Upper lobe of left lung (tissue), 6 donors: ENCODE measurements at regions not wholly inside any gene's neighbourhood (a gene's known extent, or its start where the extent isn't known, plus 50 kb on each side); places are given as distances from the start of the nearest gene placed in this dataset.

Experiments used
- ATAC-seq, 2 donors: fragments of 200-7000 bp; cut with Tn5 transposase; one replicate each; pipeline ENCODE4 v1.9.1; 2022; ENCODE audit warnings: mild to moderate bottlenecking in 2 of 2, moderate library complexity in 2 of 2; ENCODE audit not compliant: low FRiP score in 2 of 2
- DNase-seq, 2 donors: peaks; one replicate each; pipeline ENCODE4 v3.0.0-alpha.2; 2019 to 2020
- H3K27ac ChIP-seq, 4 donors: fragments of 200-600 bp; sonication (generic); one replicate each; pipeline ENCODE4 v1.5.1; 2016 to 2019
- H3K27me3 ChIP-seq, 4 donors: fragments of 200-600 bp; sonication (generic); one replicate each; pipeline ENCODE4 v1.5.1; 2017 to 2019
- H3K36me3 ChIP-seq, 4 donors: fragments of 200-600 bp; sonication (generic); one replicate each; pipeline ENCODE4 v1.5.1; 2016 to 2019
- H3K4me1 ChIP-seq, 4 donors: fragments of 200-600 bp; sonication (generic); one replicate each; pipeline ENCODE4 v1.5.1; 2018 to 2019
- H3K4me3 ChIP-seq, 4 donors: fragments of 200-600 bp; sonication (generic); one replicate each; pipeline ENCODE4 v1.5.1; 2017 to 2019; ENCODE audit warnings: mild to moderate bottlenecking in 2 of 4, moderate library complexity in 1 of 4
- H3K9me3 ChIP-seq, 4 donors: fragments of 200-600 bp; sonication (generic); one replicate each; pipeline ENCODE4 v1.5.1; 2018 to 2019
- CTCF ChIP-seq, 6 experiments: fragments of 450-650 bp in 4 of 6; fragments of 200-600 bp in 2 of 6; sonication (generic) in 2 of 6; IDR thresholded peaks; one replicate each; pipeline ENCODE4 v1.5.1; 2016 to 2019; ENCODE audit warnings: antibody characterized with exemption in 6 of 6
- EP300 ChIP-seq, 4 donors: sonication (generic); formaldehyde crosslinking; IDR thresholded peaks; one replicate each; pipeline ENCODE4 v1.5.1; 2017; ENCODE audit warnings: antibody characterized with exemption in 4 of 4, control low read depth in 2 of 4
- POLR2A ChIP-seq, 4 donors: fragments of 450-650 bp; IDR thresholded peaks; one replicate each; pipeline ENCODE4 v1.5.1; 2016 to 2017; ENCODE audit warnings: antibody characterized with exemption in 4 of 4, mild to moderate bottlenecking in 2 of 4
- POLR2AphosphoS5 ChIP-seq, 2 donors: sonication (generic); formaldehyde crosslinking; IDR thresholded peaks; one replicate each; pipeline ENCODE4 v1.5.1; 2017; ENCODE audit warnings: antibody characterized with exemption in 2 of 2
- WGBS, 2 donors: methylation state at CpG; one replicate each; pipeline ENCODE4 v1.1.5; 2017 to 2018; 5-methylcytosine and 5-hydroxymethylcytosine counted together
- donor health status: DM: no; HTN: no; CAD: no; lungs with moderate emphysema.
- donor health status: DM: no; HTN: yes; CAD: no; lungs with severe emphysema.

- H3K9me3 ChIP-seq = no peaks in the 10 kb centered on the region
- H3K27ac ChIP-seq = no peak overlapping the region
- DNase-seq = no peak
- no peaks in the 10 kb centered on the region for H3K27me3 ChIP-seq
- WGBS, 2 donors = 45 to 51% methylated on average over 4 of the region's 4 CpGs
- H3K4me3 ChIP-seq = no peak overlapping the region
- H3K36me3 ChIP-seq = no peaks in the 10 kb centered on the region
- ATAC-seq = no peak
- TF ChIP-seq CTCF (IDR thresholded peaks at IDR 0.05) (no peak), EP300 (IDR thresholded peaks at IDR 0.05) (no peak), POLR2A (IDR thresholded peaks at IDR 0.05) (no peak), POLR2AphosphoS5 (IDR thresholded peaks at IDR 0.05) (no peak)
- no peaks in the 10 kb centered on the region for H3K4me1 ChIP-seq
Measured at GRCh38 chr4:164424846-164425245, 329.1 kb upstream of the SMIM31 start.

DNA sequence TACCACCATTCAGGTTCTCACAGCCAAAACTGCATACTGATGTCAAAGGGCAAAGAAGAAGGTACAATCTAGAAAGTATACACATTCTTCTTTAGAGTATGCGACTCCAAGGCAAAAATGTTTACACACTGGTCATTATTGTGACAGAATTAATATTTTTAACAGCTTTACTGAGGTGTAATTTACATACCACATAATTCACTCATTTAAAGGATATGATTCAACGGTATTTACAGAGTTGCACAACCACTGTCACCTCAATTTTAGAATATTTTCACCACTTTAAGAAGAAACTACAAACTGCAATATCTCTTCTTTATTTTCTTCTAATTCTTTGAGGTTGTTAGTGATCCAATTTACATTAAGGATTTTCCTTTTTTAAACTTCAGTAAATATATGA is 325.4 kb upstream of the SMIM31 start:
- TF ChIP-seq POLR2AphosphoS5 (IDR thresholded peaks at IDR 0.05) (no peak), POLR2A (IDR thresholded peaks at IDR 0.05) (no peak), EP300 (IDR thresholded peaks at IDR 0.05) (no peak), CTCF (IDR thresholded peaks at IDR 0.05) (no peak)
- DNase-seq (no peak), ATAC-seq (no peak)
- Histone ChIP-seq H3K27ac (no peak overlapping the region), H3K4me3 (no peak overlapping the region), H3K4me1 (no peaks in the 10 kb centered on the region), H3K27me3 (no peaks in the 10 kb centered on the region), H3K36me3 (no peaks in the 10 kb centered on the region), H3K9me3 (no peaks in the 10 kb centered on the region)
- WGBS, 2 donors = 68 to 80% methylated on average over 2 of the region's 2 CpGs

DNA sequence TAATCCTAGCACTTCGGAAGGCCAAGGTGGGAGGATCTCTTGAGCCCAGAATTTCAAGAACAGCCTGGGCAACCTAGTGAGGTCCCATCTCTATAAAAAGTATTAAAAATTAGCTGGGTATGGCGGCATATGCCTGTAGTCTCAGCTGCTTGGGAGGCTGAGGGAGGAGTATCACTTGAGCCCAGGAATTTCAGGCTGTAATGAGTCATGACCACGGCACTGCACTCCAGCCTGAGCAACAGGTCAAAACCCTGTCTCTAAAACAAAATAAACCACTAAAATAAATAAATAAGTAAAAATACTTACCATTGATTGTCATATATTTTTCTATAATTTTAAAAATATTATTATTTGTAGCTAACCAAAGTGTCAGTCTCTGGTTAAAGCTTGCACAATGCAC is 315.6 kb upstream of the SMIM31 start:
- WGBS, 2 donors = 71 to 72% methylated on average over 3 of the region's 3 CpGs
- H3K4me3 ChIP-seq = no peak overlapping the region
- no peak overlapping the region for H3K27ac ChIP-seq
- TF ChIP-seq POLR2A (IDR thresholded peaks at IDR 0.05) = no peak
- no peak for TF ChIP-seq EP300 (IDR thresholded peaks at IDR 0.05)
- TF ChIP-seq POLR2AphosphoS5 (IDR thresholded peaks at IDR 0.05) = no peak
- TF ChIP-seq CTCF (IDR thresholded peaks at IDR 0.05) = no peak
- H3K9me3 ChIP-seq = no peaks in the 10 kb centered on the region
- H3K27me3 ChIP-seq = no peaks in the 10 kb centered on the region
- H3K4me1 ChIP-seq = no peaks in the 10 kb centered on the region
- no peaks in the 10 kb centered on the region for H3K36me3 ChIP-seq
- ATAC-seq (no peak), DNase-seq (no peak)

DNA sequence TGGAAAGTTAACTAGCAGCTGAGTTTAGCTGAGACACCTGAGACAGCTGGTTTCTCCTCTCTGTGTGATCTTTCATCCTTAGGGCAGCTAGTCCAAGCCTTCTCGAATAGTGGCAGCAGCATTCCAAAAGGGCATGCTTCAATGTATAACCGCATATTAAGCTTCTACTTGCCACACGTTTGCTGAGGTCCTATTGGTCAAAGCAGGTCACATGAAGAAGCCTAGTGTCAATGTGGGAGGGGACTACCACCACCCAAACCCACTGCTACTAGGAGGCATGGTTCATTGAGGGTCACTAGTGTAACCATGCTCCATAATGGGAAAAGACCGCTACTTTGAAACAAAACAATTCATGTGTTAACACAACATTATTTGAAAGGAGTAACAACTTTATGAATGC is 314.9 kb upstream of the SMIM31 start:
- TF ChIP-seq CTCF (IDR thresholded peaks at IDR 0.05) (no peak), POLR2A (IDR thresholded peaks at IDR 0.05) (no peak), EP300 (IDR thresholded peaks at IDR 0.05) (no peak), POLR2AphosphoS5 (IDR thresholded peaks at IDR 0.05) (no peak)
- no peak for ATAC-seq
- no peaks in the 10 kb centered on the region for H3K36me3 ChIP-seq
- no peaks in the 10 kb centered on the region for H3K27me3 ChIP-seq
- H3K27ac ChIP-seq = no peak overlapping the region
- H3K4me1 ChIP-seq = no peaks in the 10 kb centered on the region
- H3K4me3 ChIP-seq = no peak overlapping the region
- DNase-seq = no peak
- WGBS, 2 donors = 69 to 81% methylated on average over 4 of the region's 4 CpGs
- no peaks in the 10 kb centered on the region for H3K9me3 ChIP-seq

DNA sequence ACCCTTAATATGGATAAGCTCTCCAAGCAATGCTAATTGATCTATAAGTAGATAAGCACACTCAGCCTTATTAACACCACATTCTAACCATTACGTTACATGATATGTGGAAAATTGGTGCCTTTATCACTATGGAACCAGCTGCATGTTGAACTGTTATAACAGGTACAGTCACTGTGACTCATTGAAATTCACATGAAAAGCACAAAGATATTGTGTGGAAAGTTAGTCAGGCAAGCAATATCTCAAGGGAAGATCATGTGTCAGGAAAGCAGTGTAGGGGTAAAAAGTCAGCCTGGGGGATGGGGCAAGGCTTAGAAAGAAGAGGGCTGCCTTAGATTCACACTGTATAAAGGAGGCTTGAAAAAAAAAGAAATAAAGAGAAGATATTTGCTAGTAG is 313.7 kb upstream of the SMIM31 start:
- H3K4me1 ChIP-seq = no peaks in the 10 kb centered on the region
- H3K27ac ChIP-seq = no peak overlapping the region
- no peaks in the 10 kb centered on the region for H3K27me3 ChIP-seq
- H3K4me3 ChIP-seq = no peak overlapping the region
- TF ChIP-seq POLR2AphosphoS5 (IDR thresholded peaks at IDR 0.05) (no peak), POLR2A (IDR thresholded peaks at IDR 0.05) (no peak), CTCF (IDR thresholded peaks at IDR 0.05) (no peak), EP300 (IDR thresholded peaks at IDR 0.05) (no peak)
- 71 to 80% methylated on average over 1 of the region's 1 CpG for WGBS, 2 donors
- ATAC-seq (no peak), DNase-seq (no peak)
- H3K36me3 ChIP-seq = no peaks in the 10 kb centered on the region
- H3K9me3 ChIP-seq = no peaks in the 10 kb centered on the region
